ENCODE measurements at regions not wholly inside any gene's neighbourhood (a gene's known extent, or its start where the extent isn't known, plus 50 kb on each side); places are given as distances from the start of the nearest gene placed in this dataset.

GRCh38 chr9:24416136-24416535 lies 129.6 kb downstream of the IZUMO3 start:
- no peaks in the 10 kb centered on the region for H3K27me3 Mint-ChIP-seq
- POLR2A ChIA-PET: no interaction called here
- DNase-seq: no peak
- no peaks in the 10 kb centered on the region for H3K36me3 Mint-ChIP-seq (ENCODE audit: low read depth)
- no peak overlapping the region for H3K4me3 Mint-ChIP-seq
- CTCF ChIA-PET: no interaction called here
- H3K9me3 Mint-ChIP-seq: peaks cover 19% of the 10 kb centered on the region
- no peaks in the 10 kb centered on the region for H3K4me1 Mint-ChIP-seq
- no peak overlapping the region for H3K27ac Mint-ChIP-seq

- H3K9me3 Mint-ChIP-seq: peaks cover 26% of the 10 kb centered on the region
- H3K36me3 Mint-ChIP-seq (ENCODE audit: low read depth): no peaks in the 10 kb centered on the region
- H3K4me1 Mint-ChIP-seq: no peaks in the 10 kb centered on the region
- no peaks in the 10 kb centered on the region for H3K27me3 Mint-ChIP-seq
- no peak overlapping the region for H3K4me3 Mint-ChIP-seq
- H3K27ac Mint-ChIP-seq: no peak overlapping the region
- POLR2A ChIA-PET: no interaction called here
- CTCF ChIA-PET: no interaction called here
- DNase-seq: no peak
Measured at GRCh38 chr9:24413651-24414050, 132.0 kb downstream of the IZUMO3 start.

GRCh38 chr9:24398466-24398865 lies 147.2 kb downstream of the IZUMO3 start:
- ChIA-PET CTCF (no interaction called here), POLR2A (no interaction called here)
- Mint-ChIP-seq H3K4me3 (no peak overlapping the region), H3K9me3 (no peaks in the 10 kb centered on the region), H3K36me3 (ENCODE audit: low read depth) (no peaks in the 10 kb centered on the region), H3K27ac (no peak overlapping the region), H3K4me1 (no peaks in the 10 kb centered on the region), H3K27me3 (no peaks in the 10 kb centered on the region)
- DNase-seq: no peak

- Mint-ChIP-seq H3K4me3 (no peak overlapping the region), H3K4me1 (no peaks in the 10 kb centered on the region), H3K27me3 (no peaks in the 10 kb centered on the region), H3K27ac (no peak overlapping the region), H3K36me3 (ENCODE audit: low read depth) (no peaks in the 10 kb centered on the region), H3K9me3 (peaks cover 4% of the 10 kb centered on the region)
- ChIA-PET CTCF (no interaction called here), POLR2A (no interaction called here)
- DNase-seq: no peak
Measured at GRCh38 chr9:24391095-24391494, 154.6 kb downstream of the IZUMO3 start.

GRCh38 chr9:24385077-24385476 lies 160.6 kb downstream of the IZUMO3 start:
- no peaks in the 10 kb centered on the region for H3K27me3 Mint-ChIP-seq
- CTCF ChIA-PET: no interaction called here
- DNase-seq: no peak
- H3K36me3 Mint-ChIP-seq (ENCODE audit: low read depth): no peaks in the 10 kb centered on the region
- POLR2A ChIA-PET: no interaction called here
- H3K4me1 Mint-ChIP-seq: no peaks in the 10 kb centered on the region
- H3K9me3 Mint-ChIP-seq: peaks cover 7% of the 10 kb centered on the region
- no peak overlapping the region for H3K4me3 Mint-ChIP-seq
- no peak overlapping the region for H3K27ac Mint-ChIP-seq

- ChIA-PET POLR2A (no interaction called here), CTCF (no interaction called here)
- DNase-seq: no peak
- no peak overlapping the region for H3K27ac Mint-ChIP-seq
- H3K36me3 Mint-ChIP-seq (ENCODE audit: low read depth): no peaks in the 10 kb centered on the region
- H3K27me3 Mint-ChIP-seq: no peaks in the 10 kb centered on the region
- H3K9me3 Mint-ChIP-seq: peaks cover 9% of the 10 kb centered on the region
- no peak overlapping the region for H3K4me3 Mint-ChIP-seq
- no peaks in the 10 kb centered on the region for H3K4me1 Mint-ChIP-seq
Measured at GRCh38 chr9:24382566-24382965, 163.1 kb downstream of the IZUMO3 start.

- Mint-ChIP-seq H3K4me1 (no peaks in the 10 kb centered on the region), H3K4me3 (no peak overlapping the region), H3K9me3 (peaks cover 6% of the 10 kb centered on the region), H3K27me3 (no peaks in the 10 kb centered on the region), H3K27ac (no peak overlapping the region), H3K36me3 (ENCODE audit: low read depth) (no peaks in the 10 kb centered on the region)
- CTCF ChIA-PET: no interaction called here
- POLR2A ChIA-PET: no interaction called here
- no peak for DNase-seq
Measured at GRCh38 chr9:24381205-24381604, 164.5 kb downstream of the IZUMO3 start.

- CTCF ChIA-PET: no interaction called here
- peaks cover 22% of the 10 kb centered on the region for H3K9me3 Mint-ChIP-seq
Measured at GRCh38 chr9:24359046-24359445, 186.7 kb downstream of the IZUMO3 start.

GRCh38 chr9:24351973-24352372 lies 193.7 kb downstream of the IZUMO3 start:
- H3K9me3 Mint-ChIP-seq: peaks cover 11% of the 10 kb centered on the region
- H3K4me3 Mint-ChIP-seq: no peak overlapping the region
- no peaks in the 10 kb centered on the region for H3K27me3 Mint-ChIP-seq
- no peaks in the 10 kb centered on the region for H3K4me1 Mint-ChIP-seq
- no peak for DNase-seq
- ChIA-PET POLR2A (no interaction called here), CTCF (no interaction called here)
- no peak overlapping the region for H3K27ac Mint-ChIP-seq
- no peaks in the 10 kb centered on the region for H3K36me3 Mint-ChIP-seq (ENCODE audit: low read depth)

More at GRCh38 chr9:24359046-24359445, 186.7 kb downstream of the IZUMO3 start:
- H3K27me3 Mint-ChIP-seq: no peaks in the 10 kb centered on the region
- no peak overlapping the region for H3K27ac Mint-ChIP-seq
- no peak overlapping the region for H3K4me3 Mint-ChIP-seq
- H3K36me3 Mint-ChIP-seq (ENCODE audit: low read depth): no peaks in the 10 kb centered on the region
- H3K4me1 Mint-ChIP-seq: no peaks in the 10 kb centered on the region
- no peak for DNase-seq
- POLR2A ChIA-PET: no interaction called here

GRCh38 chr9:24351258-24351657 lies 194.4 kb downstream of the IZUMO3 start:
- no peak overlapping the region for H3K4me3 Mint-ChIP-seq
- no peaks in the 10 kb centered on the region for H3K4me1 Mint-ChIP-seq
- POLR2A ChIA-PET: no interaction called here

GRCh38 chr9:24342457-24342856 lies 203.2 kb downstream of the IZUMO3 start:
- H3K9me3 Mint-ChIP-seq: peaks cover 9% of the 10 kb centered on the region
- no peak overlapping the region for H3K27ac Mint-ChIP-seq
- ChIA-PET POLR2A (no interaction called here), CTCF (interaction anchor here (0.6 kb wide), 1 partner anchor 1316 kb away, joined by 8 read pairs; no protein-coding TSS in a partner anchor)
- no peaks in the 10 kb centered on the region for H3K4me1 Mint-ChIP-seq
- no peak overlapping the region for H3K4me3 Mint-ChIP-seq
- H3K36me3 Mint-ChIP-seq (ENCODE audit: low read depth): no peaks in the 10 kb centered on the region
- no peak for DNase-seq
- no peaks in the 10 kb centered on the region for H3K27me3 Mint-ChIP-seq

More at GRCh38 chr9:24351258-24351657, 194.4 kb downstream of the IZUMO3 start:
- no peaks in the 10 kb centered on the region for H3K36me3 Mint-ChIP-seq (ENCODE audit: low read depth)
- H3K27me3 Mint-ChIP-seq: no peaks in the 10 kb centered on the region
- peaks cover 11% of the 10 kb centered on the region for H3K9me3 Mint-ChIP-seq
- CTCF ChIA-PET: no interaction called here
- no peak overlapping the region for H3K27ac Mint-ChIP-seq
- no peak for DNase-seq

GRCh38 chr9:24333629-24334028 lies 212.1 kb downstream of the IZUMO3 start:
- ChIA-PET POLR2A (no interaction called here), CTCF (no interaction called here)
- no peak overlapping the region for H3K27ac Mint-ChIP-seq
- no peaks in the 10 kb centered on the region for H3K36me3 Mint-ChIP-seq (ENCODE audit: low read depth)
- no peaks in the 10 kb centered on the region for H3K4me1 Mint-ChIP-seq
- no peak for DNase-seq
- H3K4me3 Mint-ChIP-seq: no peak overlapping the region
- no peaks in the 10 kb centered on the region for H3K27me3 Mint-ChIP-seq
- H3K9me3 Mint-ChIP-seq: peaks cover 14% of the 10 kb centered on the region

GRCh38 chr9:24298912-24299311 lies 246.8 kb downstream of the IZUMO3 start:
- ChIA-PET CTCF (no interaction called here), POLR2A (no interaction called here)
- Mint-ChIP-seq H3K9me3 (peaks cover 21% of the 10 kb centered on the region), H3K4me1 (no peaks in the 10 kb centered on the region), H3K27ac (no peak overlapping the region), H3K27me3 (no peaks in the 10 kb centered on the region), H3K36me3 (ENCODE audit: low read depth) (no peaks in the 10 kb centered on the region), H3K4me3 (no peak overlapping the region)
- DNase-seq: no peak

GRCh38 chr9:24297931-24298330 lies 247.8 kb downstream of the IZUMO3 start:
- Mint-ChIP-seq H3K4me3 (no peak overlapping the region), H3K27ac (no peak overlapping the region), H3K9me3 (peaks cover 16% of the 10 kb centered on the region), H3K4me1 (no peaks in the 10 kb centered on the region), H3K27me3 (no peaks in the 10 kb centered on the region), H3K36me3 (ENCODE audit: low read depth) (no peaks in the 10 kb centered on the region)
- no peak for DNase-seq
- CTCF ChIA-PET: no interaction called here
- POLR2A ChIA-PET: no interaction called here

GRCh38 chr9:24296124-24296523 lies 249.6 kb downstream of the IZUMO3 start:
- Mint-ChIP-seq H3K27me3 (no peaks in the 10 kb centered on the region), H3K4me1 (no peaks in the 10 kb centered on the region), H3K27ac (no peak overlapping the region), H3K9me3 (peaks cover 26% of the 10 kb centered on the region), H3K36me3 (ENCODE audit: low read depth) (no peaks in the 10 kb centered on the region), H3K4me3 (no peak overlapping the region)
- POLR2A ChIA-PET: no interaction called here
- CTCF ChIA-PET: no interaction called here
- no peak for DNase-seq

All from activated CD4-positive, alpha-beta T cell treated with anti-CD3 and anti-CD28 coated beads, Interleukin-2, amount 10 ng/mL, durations not matched to agents 7 days and 5 days (primary cell).